ENCODE measurements at regions not wholly inside any gene's neighbourhood (a gene's known extent, or its start where the extent isn't known, plus 50 kb on each side); places are given as distances from the start of the nearest gene placed in this dataset.

GRCh38 chr1:185610954-185611353, 123.2 kb upstream of the HMCN1 start:
- DNase-seq (ENCODE audit: low spot score) = no peak
- in situ Hi-C loops (cut with MboI; ENCODE audit: low sequenced_read_pairs, unreplicated experiment) = no loop called here
- no peak for TF ChIP-seq CTCF (IDR thresholded peaks at IDR 0.05; ENCODE audit: borderline replicate concordance, control extremely low read depth, extremely low read depth, insufficient read depth, missing control alignments)

GRCh38 chr1:185608177-185608576, 126.0 kb upstream of the HMCN1 start:
- no peak for TF ChIP-seq CTCF (IDR thresholded peaks at IDR 0.05; ENCODE audit: borderline replicate concordance, control extremely low read depth, extremely low read depth, insufficient read depth, missing control alignments)
- no peak for DNase-seq (ENCODE audit: low spot score)
- in situ Hi-C loops (cut with MboI; ENCODE audit: low sequenced_read_pairs, unreplicated experiment) = no loop called here

- in situ Hi-C loops (cut with MboI; ENCODE audit: low sequenced_read_pairs, unreplicated experiment) = no loop called here
- DNase-seq (ENCODE audit: low spot score) = no peak
- TF ChIP-seq CTCF (IDR thresholded peaks at IDR 0.05; ENCODE audit: borderline replicate concordance, control extremely low read depth, extremely low read depth, insufficient read depth, missing control alignments) = no peak
Observed at GRCh38 chr1:185603158-185603557, 131.0 kb upstream of the HMCN1 start.

GRCh38 chr1:185601189-185601588, 133.0 kb upstream of the HMCN1 start:
- no peak for TF ChIP-seq CTCF (IDR thresholded peaks at IDR 0.05; ENCODE audit: borderline replicate concordance, control extremely low read depth, extremely low read depth, insufficient read depth, missing control alignments)
- in situ Hi-C loops (cut with MboI; ENCODE audit: low sequenced_read_pairs, unreplicated experiment) = no loop called here
- no peak for DNase-seq (ENCODE audit: low spot score)

GRCh38 chr1:185600641-185601040, 133.6 kb upstream of the HMCN1 start:
- TF ChIP-seq CTCF (IDR thresholded peaks at IDR 0.05; ENCODE audit: borderline replicate concordance, control extremely low read depth, extremely low read depth, insufficient read depth, missing control alignments) = no peak
- in situ Hi-C loops (cut with MboI; ENCODE audit: low sequenced_read_pairs, unreplicated experiment) = no loop called here
- DNase-seq (ENCODE audit: low spot score) = no peak

- in situ Hi-C loops (cut with MboI; ENCODE audit: low sequenced_read_pairs, unreplicated experiment) = no loop called here
- DNase-seq (ENCODE audit: low spot score) = no peak
- no peak for TF ChIP-seq CTCF (IDR thresholded peaks at IDR 0.05; ENCODE audit: borderline replicate concordance, control extremely low read depth, extremely low read depth, insufficient read depth, missing control alignments)
Observed at GRCh38 chr1:185598332-185598731, 135.9 kb upstream of the HMCN1 start.
